SK-N-SH (cell line): ENCODE measurements at regions not wholly inside any gene's neighbourhood (a gene's known extent, or its start where the extent isn't known, plus 50 kb on each side); places are given as distances from the start of the nearest gene placed in this dataset.

Experiments used
- CTCF ChIA-PET: fragments of 300-600, 350-600 bp; formaldehyde crosslinking; extraction: SDS; loops from one replicate; lab custom pipeline; 2021; lab: Yijun Ruan, JAX
- POLR2A ChIA-PET: fragments of 350-600 bp; sonication (Branson Sonifier 250); formaldehyde crosslinking; extraction: SDS; loops from one replicate; lab custom pipeline; 2020; ENCODE audit warnings: antibody characterized with exemption, inconsistent platforms; lab: Yijun Ruan, JAX
- DNase-seq: peaks from one replicate; pipeline ENCODE4 v3.0.0; 2012
- H2AFZ ChIP-seq: fragments of 200-600 bp; sonication (generic); 2 replicates; pipeline ENCODE4 v1.8.1; 2016; ENCODE audit warnings: antibody characterized with exemption, mild to moderate bottlenecking, low read depth
- H3F3A ChIP-seq: fragments of 200-600 bp; sonication (generic); replicated peaks from 2 replicates; pipeline ENCODE3; 2016; ENCODE audit warnings: antibody characterized with exemption, mild to moderate bottlenecking; ENCODE audit not compliant: insufficient read depth
- H3K27ac ChIP-seq, 2 experiments: fragments of 200-500 bp in 1 of 2; fragments of 200-600 bp in 1 of 2; sonication (Bioruptor generic) in 1 of 2; sonication (generic), shearing (Covaris generic) in 1 of 2; 2 replicates each; pipeline versions ENCODE4 v1.5.1 to v1.6.1; 2014 to 2016; ENCODE audit warnings: low read depth in 2 of 2, inconsistent platforms in 1 of 2, low read length in 1 of 2, mild to moderate bottlenecking in 1 of 2, mixed read lengths in 1 of 2
- H3K27me3 ChIP-seq: fragments of 200-600 bp; sonication (generic), shearing (Covaris generic); 2 replicates; pipeline ENCODE4 v1.6.1; 2016; ENCODE audit warnings: mixed run types; ENCODE audit not compliant: insufficient read depth
- H3K36me3 ChIP-seq, 2 experiments: fragments of 200-500 bp in 1 of 2; fragments of 200-600 bp in 1 of 2; sonication (Bioruptor generic) in 1 of 2; sonication (generic) in 1 of 2; replicated peaks in 1 of 2; 2 replicates each; pipeline versions ENCODE3 to v1.5.1; 2014 to 2016; ENCODE audit warnings: low read length in 1 of 2, mild to moderate bottlenecking in 1 of 2; ENCODE audit not compliant: insufficient read depth in 2 of 2, control insufficient read depth in 1 of 2
- H3K4me1 ChIP-seq, 2 experiments: fragments of 200-500 bp in 1 of 2; fragments of 200-600 bp in 1 of 2; sonication (Bioruptor generic) in 1 of 2; sonication (generic), shearing (Covaris generic) in 1 of 2; 2 replicates each; pipeline versions ENCODE4 v1.5.1 to v1.6.1; 2014 to 2016; ENCODE audit warnings: low read depth in 1 of 2, low read length in 1 of 2, mixed run types in 1 of 2; ENCODE audit not compliant: insufficient read depth in 2 of 2, control insufficient read depth in 1 of 2
- H3K4me2 ChIP-seq: fragments of 200-600 bp; sonication (generic), shearing (Covaris generic); 2 replicates; pipeline ENCODE4 v1.6.1; 2017; ENCODE audit warnings: mixed run types
- H3K4me3 ChIP-seq, 2 experiments: fragments of 200-500 bp in 1 of 2; fragments of 200-600 bp in 1 of 2; sonication (Bioruptor generic) in 1 of 2; sonication (generic), shearing (Covaris generic) in 1 of 2; 2 replicates each; pipeline versions ENCODE4 v1.5.1 to v1.8.1; 2014 to 2016; ENCODE audit warnings: low read depth in 2 of 2, inconsistent platforms in 1 of 2, low read length in 1 of 2, mild to moderate bottlenecking in 1 of 2, mixed read lengths in 1 of 2, moderate library complexity in 1 of 2
- H3K79me2 ChIP-seq: fragments of 200-600 bp; sonication (generic); 2 replicates; pipeline ENCODE4 v1.8.1; 2017; ENCODE audit warnings: mild to moderate bottlenecking; ENCODE audit not compliant: insufficient read depth
- H3K9ac ChIP-seq: fragments of 200-600 bp; sonication (generic); 2 replicates; pipeline ENCODE4 v1.6.1; 2017; ENCODE audit warnings: mixed run types
- H3K9me2 ChIP-seq: fragments of 200-600 bp; sonication (generic); 2 replicates; pipeline ENCODE4 v1.6.1; 2017; ENCODE audit warnings: mixed run types
- H3K9me3 ChIP-seq: fragments of 200-600 bp; sonication (generic); 2 replicates; pipeline ENCODE4 v1.6.1; 2017; ENCODE audit warnings: mixed run types, mild to moderate bottlenecking, moderate library complexity
- H4K20me1 ChIP-seq: fragments of 200-600 bp; sonication (generic); 2 replicates; pipeline ENCODE4 v1.6.1; 2017; ENCODE audit warnings: mild to moderate bottlenecking, mixed run types; ENCODE audit not compliant: insufficient read depth
- FOSL2 ChIP-seq: IDR thresholded peaks from 2 replicates; pipeline ENCODE4 v1.4.0; 2012; ENCODE audit warnings: low read depth, mild to moderate bottlenecking, moderate library complexity, borderline replicate concordance
- FOXM1 ChIP-seq: IDR thresholded peaks from 2 replicates; pipeline ENCODE4 v1.4.0; 2012; ENCODE audit warnings: low read depth, mild to moderate bottlenecking
- GATA2 ChIP-seq: sonication (generic); formaldehyde crosslinking; IDR thresholded peaks from 2 replicates; pipeline ENCODE4 v1.5.0; 2020; ENCODE audit warnings: mild to moderate bottlenecking, missing genetic modification reagents
- MXI1 ChIP-seq: IDR thresholded peaks from 2 replicates; pipeline ENCODE4 v1.6.1; 2012; ENCODE audit warnings: mild to moderate bottlenecking, low read depth, low read length, improper control_type of control experiment
- NFIC ChIP-seq: IDR thresholded peaks from 2 replicates; pipeline ENCODE4 v1.4.0; 2012; ENCODE audit warnings: borderline replicate concordance
- NRF1 ChIP-seq: IDR thresholded peaks from 2 replicates; pipeline ENCODE4 v1.6.1; 2012; ENCODE audit warnings: low read depth, mild to moderate bottlenecking, low read length
- POLR2AphosphoS5 ChIP-seq: IDR thresholded peaks from 2 replicates; pipeline ENCODE4 v1.6.1; 2012; ENCODE audit warnings: low read depth, low read length
- RCOR1 ChIP-seq: fragments of 150-350 bp; IDR thresholded peaks from 2 replicates; pipeline ENCODE4 v1.6.1; 2017; ENCODE audit warnings: antibody characterized with exemption, low read length
- RXRA ChIP-seq: IDR thresholded peaks from 2 replicates; pipeline ENCODE4 v1.4.0; 2012; ENCODE audit warnings: low read depth, mild to moderate bottlenecking, borderline replicate concordance
- TAF1 ChIP-seq: IDR thresholded peaks from 2 replicates; pipeline ENCODE4 v1.6.1; 2012; ENCODE audit warnings: low read depth, mild to moderate bottlenecking, low read length, moderate library complexity, borderline replicate concordance
- TCF12 ChIP-seq: IDR thresholded peaks from 2 replicates; pipeline ENCODE4 v1.4.0; 2012
- WGBS: methylation state at CpG from one replicate; pipeline ENCODE4 v1.1.6; 2017; ENCODE audit warnings: low lambda C conversion rate; 5-methylcytosine and 5-hydroxymethylcytosine counted together
- TF ChIP-seq, protein P1 (sequence below): IDR thresholded peaks from 2 replicates; pipeline ENCODE4 v1.6.1; 2012; ENCODE audit warnings: mild to moderate bottlenecking, low read depth, low read length, moderate library complexity

DNA sequence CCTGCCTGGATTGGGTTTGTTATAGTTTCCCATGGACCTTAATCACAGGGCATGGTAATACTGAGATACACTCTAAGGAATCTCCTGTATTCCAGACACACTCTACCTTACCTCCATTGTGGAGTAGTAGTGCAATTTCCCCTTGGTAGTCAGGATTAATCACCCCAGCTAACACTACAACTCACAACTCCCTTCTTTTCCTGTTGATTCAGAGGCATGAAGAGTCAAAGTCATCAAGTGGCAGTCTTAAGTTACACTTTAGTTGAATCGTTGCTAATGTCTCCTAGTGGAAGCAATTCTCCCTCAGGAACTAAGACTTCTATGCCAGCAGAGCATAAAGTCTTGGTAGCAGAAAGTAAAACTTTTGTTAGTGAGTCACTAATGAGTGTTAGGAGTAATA lies 122.7 kb upstream of the APC start:
- H3K9me3 ChIP-seq: no peaks in the 10 kb centered on the region
- no peak overlapping the region for H3K4me2 ChIP-seq
- no peak overlapping the region for H3K27ac ChIP-seq
- H3K79me2 ChIP-seq: no peaks in the 10 kb centered on the region
- H3K4me1 ChIP-seq: peaks cover 0 to 2% of the 10 kb centered on the region in 2 experiments; a peak in 1 of 4 replicates
- no peak for DNase-seq
- no peak for TF ChIP-seq POLR2AphosphoS5
- no peak for TF ChIP-seq NFIC
- no peak for TF ChIP-seq TAF1
- TF ChIP-seq FOSL2: no peak
- TF ChIP-seq FOXM1: no peak
- TF ChIP-seq NRF1: no peak
- TF ChIP-seq TCF12: no peak
- TF ChIP-seq RXRA: no peak
- TF ChIP-seq, protein P1, sequence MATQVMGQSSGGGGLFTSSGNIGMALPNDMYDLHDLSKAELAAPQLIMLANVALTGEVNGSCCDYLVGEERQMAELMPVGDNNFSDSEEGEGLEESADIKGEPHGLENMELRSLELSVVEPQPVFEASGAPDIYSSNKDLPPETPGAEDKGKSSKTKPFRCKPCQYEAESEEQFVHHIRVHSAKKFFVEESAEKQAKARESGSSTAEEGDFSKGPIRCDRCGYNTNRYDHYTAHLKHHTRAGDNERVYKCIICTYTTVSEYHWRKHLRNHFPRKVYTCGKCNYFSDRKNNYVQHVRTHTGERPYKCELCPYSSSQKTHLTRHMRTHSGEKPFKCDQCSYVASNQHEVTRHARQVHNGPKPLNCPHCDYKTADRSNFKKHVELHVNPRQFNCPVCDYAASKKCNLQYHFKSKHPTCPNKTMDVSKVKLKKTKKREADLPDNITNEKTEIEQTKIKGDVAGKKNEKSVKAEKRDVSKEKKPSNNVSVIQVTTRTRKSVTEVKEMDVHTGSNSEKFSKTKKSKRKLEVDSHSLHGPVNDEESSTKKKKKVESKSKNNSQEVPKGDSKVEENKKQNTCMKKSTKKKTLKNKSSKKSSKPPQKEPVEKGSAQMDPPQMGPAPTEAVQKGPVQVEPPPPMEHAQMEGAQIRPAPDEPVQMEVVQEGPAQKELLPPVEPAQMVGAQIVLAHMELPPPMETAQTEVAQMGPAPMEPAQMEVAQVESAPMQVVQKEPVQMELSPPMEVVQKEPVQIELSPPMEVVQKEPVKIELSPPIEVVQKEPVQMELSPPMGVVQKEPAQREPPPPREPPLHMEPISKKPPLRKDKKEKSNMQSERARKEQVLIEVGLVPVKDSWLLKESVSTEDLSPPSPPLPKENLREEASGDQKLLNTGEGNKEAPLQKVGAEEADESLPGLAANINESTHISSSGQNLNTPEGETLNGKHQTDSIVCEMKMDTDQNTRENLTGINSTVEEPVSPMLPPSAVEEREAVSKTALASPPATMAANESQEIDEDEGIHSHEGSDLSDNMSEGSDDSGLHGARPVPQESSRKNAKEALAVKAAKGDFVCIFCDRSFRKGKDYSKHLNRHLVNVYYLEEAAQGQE: no peak
- TF ChIP-seq, all 33 proteins: peak for 0
- H3K9me2 ChIP-seq: no peaks in the 10 kb centered on the region
- no peak overlapping the region for H3K4me3 ChIP-seq
- no peaks in the 10 kb centered on the region for H3K36me3 ChIP-seq
- H3F3A ChIP-seq: no peaks in the 10 kb centered on the region
- no peak overlapping the region for H3K9ac ChIP-seq
- H2AFZ ChIP-seq: no peak overlapping the region
- POLR2A ChIA-PET: no interaction called here
- WGBS: 12% methylated on average over 1 of the region's 1 CpG
- H3K27me3 ChIP-seq: no peaks in the 10 kb centered on the region
- CTCF ChIA-PET: interaction anchor here (0.8 kb wide), 2 partner anchors 10 to 64 kb away, joined by 3 read pairs; no protein-coding TSS in a partner anchor
- H4K20me1 ChIP-seq: no peaks in the 10 kb centered on the region

GRCh38 chr5:112616812-112617547 lies 120.7 kb upstream of the APC start:
- no peak for DNase-seq
- no peaks in the 10 kb centered on the region for H3K79me2 ChIP-seq
- H3K27me3 ChIP-seq: no peaks in the 10 kb centered on the region
- no peak overlapping the region for H3K27ac ChIP-seq
- 35% methylated on average over 8 of the region's 8 CpGs for WGBS
- no peak overlapping the region; a peak in 1 of 4 replicates for H3K4me3 ChIP-seq
- no peaks in the 10 kb centered on the region for H4K20me1 ChIP-seq
- H3K9me2 ChIP-seq: no peaks in the 10 kb centered on the region
- H3K9me3 ChIP-seq: no peaks in the 10 kb centered on the region
- H3K4me1 ChIP-seq: peaks cover 0 to 2% of the 10 kb centered on the region in 2 experiments; a peak in 1 of 4 replicates
- TF ChIP-seq GATA2 (CRISPR knock-in tag) (no peak), MXI1 (no peak), RCOR1 (no peak)
- TF ChIP-seq, protein P1: no peak
- TF ChIP-seq, all 33 proteins: peak for 0
- Histone ChIP-seq H3K36me3 (no peaks in the 10 kb centered on the region), H2AFZ (no peak overlapping the region), H3F3A (no peaks in the 10 kb centered on the region), H3K4me2 (no peak overlapping the region; the same call in 1 of the 2 replicates), H3K9ac (no peak overlapping the region)
- ChIA-PET CTCF (no interaction called here), POLR2A (no interaction called here)
